Adrenal gland (tissue), 9 donors: ENCODE measurements at regions not wholly inside any gene's neighbourhood (a gene's known extent, or its start where the extent isn't known, plus 50 kb on each side); places are given as distances from the start of the nearest gene placed in this dataset.

Experiments
- DNase-seq, 7 donors: peaks; one replicate each; pipeline ENCODE4 v3.0.0-alpha.2; 2019 to 2020
- H3K27ac ChIP-seq, 5 donors: fragments of 200-600 bp; sonication (generic) in 4 of 5; 1 replicate in 3 of 5; 2 replicates in 2 of 5; pipeline versions ENCODE4 v1.5.1 to v1.8.0; 2016 to 2020; ENCODE audit warnings: mild to moderate bottlenecking in 1 of 5
- H3K27me3 ChIP-seq: fragments of 200-600 bp; 2 replicates; pipeline ENCODE4 v1.8.0; 2021
- H3K36me3 ChIP-seq, 2 donors: fragments of 200-600 bp; replicated peaks in 1 of 2; 1 replicate in 1 of 2; 2 replicates in 1 of 2; pipeline versions ENCODE4 v1.5.1 to v1.8.0; 2018 to 2022
- H3K4me1 ChIP-seq, 2 donors: fragments of 200-600 bp; replicated peaks in 1 of 2; 1 replicate in 1 of 2; 2 replicates in 1 of 2; pipeline versions ENCODE4 v1.5.1 to v1.8.0; 2018 to 2021
- H3K4me3 ChIP-seq, 4 donors: fragments of 200-600 bp; sonication (generic) in 3 of 4; one replicate each; pipeline ENCODE4 v1.5.1; 2016 to 2018
- H3K9me3 ChIP-seq, 3 donors: fragments of 200-600 bp; sonication (generic) in 1 of 3; replicated peaks in 1 of 3; 1 replicate in 2 of 3; 2 replicates in 1 of 3; pipeline versions ENCODE4 v1.5.1 to v1.8.0; 2016 to 2021
- POLR2A ChIP-seq, 2 donors: fragments of 450-650 bp; IDR thresholded peaks; one replicate each; pipeline ENCODE4 v1.6.1; 2017; ENCODE audit warnings: antibody characterized with exemption in 2 of 2, mild to moderate bottlenecking in 2 of 2, moderate library complexity in 1 of 2
- WGBS, 4 donors: extraction: QIAGEN DNeasy Blood & Tissue Kit in 2 of 4; methylation state at CpG; one replicate each; pipeline versions ENCODE4 v1.1.5 to v1.1.7; 2013 to 2017; 5-methylcytosine and 5-hydroxymethylcytosine counted together
- intact Hi-C, 2 donors: fragments of 100-400 bp; cut with DNase I; formaldehyde crosslinking; loops; one replicate each; pipeline versions ENCODE4 v1.14.1 to v1.15.0; 2022 to 2023
- TF ChIP-seq, protein P1 (sequence below), 6 experiments: fragments of 450-650 bp in 4 of 6; fragments of 200-600 bp in 2 of 6; sonication (generic) in 1 of 6; IDR thresholded peaks; 1 replicate in 5 of 6; 2 replicates in 1 of 6; pipeline versions ENCODE4 v1.5.1 to v1.8.0; 2016 to 2021; ENCODE audit warnings: antibody characterized with exemption in 6 of 6, mild to moderate bottlenecking in 2 of 6, moderate library complexity in 1 of 6
- donor health status: healthy with polysubstance abuse.
- donor health status: Bipolar disorder and iron deficiency.
- donor health status: DM: yes; HTN: yes; CAD: no.
- donor health status: DM: no; HTN: no; CAD: no.
- donor health status: DM: no; HTN: no; CAD: no.

DNA sequence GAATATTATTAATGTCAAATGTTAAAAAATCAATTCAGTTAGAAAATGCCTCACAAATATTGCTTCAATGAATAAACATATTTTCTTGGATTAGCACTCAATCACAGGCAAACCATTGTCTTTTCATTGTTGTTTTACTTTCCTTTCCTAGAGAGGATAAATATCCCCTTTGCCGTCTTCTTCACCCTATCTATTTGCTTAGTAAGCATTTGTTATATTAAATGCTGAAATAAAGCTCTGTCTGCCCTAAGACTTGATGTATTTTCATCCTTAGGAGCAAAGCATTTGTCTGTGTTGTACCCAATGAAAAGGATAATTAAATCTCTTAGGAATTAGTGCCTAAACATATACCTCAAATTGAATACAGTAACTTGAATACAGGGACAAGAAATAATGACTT is 1071.2 kb upstream of the GYPC start:
- no peak for TF ChIP-seq POLR2A (IDR thresholded peaks at IDR 0.05)
- TF ChIP-seq, protein P1, sequence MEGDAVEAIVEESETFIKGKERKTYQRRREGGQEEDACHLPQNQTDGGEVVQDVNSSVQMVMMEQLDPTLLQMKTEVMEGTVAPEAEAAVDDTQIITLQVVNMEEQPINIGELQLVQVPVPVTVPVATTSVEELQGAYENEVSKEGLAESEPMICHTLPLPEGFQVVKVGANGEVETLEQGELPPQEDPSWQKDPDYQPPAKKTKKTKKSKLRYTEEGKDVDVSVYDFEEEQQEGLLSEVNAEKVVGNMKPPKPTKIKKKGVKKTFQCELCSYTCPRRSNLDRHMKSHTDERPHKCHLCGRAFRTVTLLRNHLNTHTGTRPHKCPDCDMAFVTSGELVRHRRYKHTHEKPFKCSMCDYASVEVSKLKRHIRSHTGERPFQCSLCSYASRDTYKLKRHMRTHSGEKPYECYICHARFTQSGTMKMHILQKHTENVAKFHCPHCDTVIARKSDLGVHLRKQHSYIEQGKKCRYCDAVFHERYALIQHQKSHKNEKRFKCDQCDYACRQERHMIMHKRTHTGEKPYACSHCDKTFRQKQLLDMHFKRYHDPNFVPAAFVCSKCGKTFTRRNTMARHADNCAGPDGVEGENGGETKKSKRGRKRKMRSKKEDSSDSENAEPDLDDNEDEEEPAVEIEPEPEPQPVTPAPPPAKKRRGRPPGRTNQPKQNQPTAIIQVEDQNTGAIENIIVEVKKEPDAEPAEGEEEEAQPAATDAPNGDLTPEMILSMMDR (IDR thresholded peaks at IDR 0.05), result no peak
- H3K27ac ChIP-seq, result no peak overlapping the region
- H3K4me1 ChIP-seq, result no peaks in the 10 kb centered on the region
- H3K4me3 ChIP-seq, result no peak overlapping the region
- no peaks in the 10 kb centered on the region for H3K27me3 ChIP-seq
- intact Hi-C loops, result no loop called here
- DNase-seq, result no peak
- WGBS, 4 donors, result 59 to 80% (median 71%) methylated on average over 1 of the region's 1 CpG
- H3K9me3 ChIP-seq, result no peaks in the 10 kb centered on the region
- no peaks in the 10 kb centered on the region for H3K36me3 ChIP-seq

DNA sequence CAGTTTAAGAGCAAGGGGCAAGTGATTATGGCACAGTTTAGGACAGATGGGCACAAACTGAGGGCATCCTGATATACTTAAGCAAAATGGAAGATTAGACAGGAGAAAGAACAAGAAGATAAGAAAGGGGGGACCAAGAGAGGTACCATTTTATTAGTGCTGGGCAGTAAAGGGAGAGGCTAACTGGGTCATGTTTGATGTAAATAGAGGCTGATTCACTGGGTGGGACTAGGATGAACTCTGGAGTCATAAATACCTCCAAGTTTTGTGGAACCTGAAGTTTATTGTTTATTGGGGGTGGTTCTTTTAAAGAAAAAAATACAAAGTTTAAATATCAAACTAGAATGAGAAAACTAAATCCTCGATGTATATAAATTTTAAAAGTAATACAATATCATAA is 1067.2 kb upstream of the GYPC start:
- intact Hi-C loops, result no loop called here
- no peak overlapping the region for H3K4me3 ChIP-seq
- 64 to 81% (median 75%) methylated on average over 1 of the region's 1 CpG for WGBS, 4 donors
- H3K27ac ChIP-seq, result no peak overlapping the region
- no peaks in the 10 kb centered on the region for H3K9me3 ChIP-seq
- no peak for DNase-seq
- H3K27me3 ChIP-seq, result no peaks in the 10 kb centered on the region
- H3K4me1 ChIP-seq, result no peaks in the 10 kb centered on the region
- no peak for TF ChIP-seq POLR2A (IDR thresholded peaks at IDR 0.05)
- TF ChIP-seq, protein P1 (IDR thresholded peaks at IDR 0.05), result no peak
- H3K36me3 ChIP-seq, result no peaks in the 10 kb centered on the region

DNA sequence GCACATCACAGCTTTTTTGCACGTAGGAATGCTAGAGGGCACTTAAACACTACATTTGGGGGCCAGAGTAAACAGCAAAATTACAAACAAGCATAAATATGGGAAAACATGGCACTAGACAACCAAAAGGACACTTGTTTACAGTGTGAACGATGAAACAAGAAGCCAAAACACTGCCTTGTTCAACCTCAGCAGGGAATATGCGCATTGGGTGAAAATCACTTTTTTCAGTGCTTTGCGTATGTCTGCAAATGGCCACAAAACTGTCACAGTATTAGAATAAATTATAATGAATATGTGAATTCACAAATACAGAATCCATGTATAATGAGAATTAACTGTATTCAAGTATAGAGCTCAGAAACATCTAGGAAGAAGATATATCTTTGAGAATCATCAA is 1064.0 kb upstream of the GYPC start:
- Histone ChIP-seq H3K36me3 (no peaks in the 10 kb centered on the region), H3K27me3 (no peaks in the 10 kb centered on the region), H3K27ac (no peak overlapping the region), H3K9me3 (no peaks in the 10 kb centered on the region), H3K4me3 (no peak overlapping the region), H3K4me1 (no peaks in the 10 kb centered on the region)
- no peak for DNase-seq
- WGBS, 4 donors, result 58 to 75% (median 68%) methylated on average over 4 of the region's 4 CpGs
- no peak for TF ChIP-seq POLR2A (IDR thresholded peaks at IDR 0.05)
- TF ChIP-seq, protein P1 (IDR thresholded peaks at IDR 0.05), result no peak
- intact Hi-C loops, result no loop called here

DNA sequence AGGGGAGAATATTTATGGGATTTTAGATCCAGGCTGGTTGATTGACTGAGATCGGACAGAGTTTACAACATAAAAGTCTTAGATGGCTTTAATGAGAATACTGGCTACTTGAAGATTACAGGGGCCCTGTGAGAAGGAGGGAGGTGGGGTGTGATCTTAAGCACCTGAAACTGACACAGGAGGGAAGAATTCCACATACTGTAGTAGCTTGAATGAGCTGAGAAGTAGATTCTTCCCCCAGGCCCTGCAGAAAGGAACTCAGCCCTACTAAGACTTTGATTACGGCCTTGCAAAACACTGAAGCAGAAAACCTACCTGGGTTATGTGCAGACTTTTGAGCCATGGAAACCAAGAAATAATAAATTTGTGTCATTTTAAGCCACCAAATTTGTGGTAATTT is 1062.9 kb upstream of the GYPC start:
- WGBS, 4 donors, result 74 to 83% (median 81%) methylated on average over 2 of the region's 2 CpGs
- intact Hi-C loops, result no loop called here
- Histone ChIP-seq H3K9me3 (no peaks in the 10 kb centered on the region), H3K27me3 (no peaks in the 10 kb centered on the region), H3K27ac (no peak overlapping the region), H3K4me3 (no peak overlapping the region), H3K4me1 (no peaks in the 10 kb centered on the region), H3K36me3 (no peaks in the 10 kb centered on the region)
- TF ChIP-seq, protein P1 (IDR thresholded peaks at IDR 0.05), result no peak
- TF ChIP-seq POLR2A (IDR thresholded peaks at IDR 0.05), result no peak
- DNase-seq, result no peak
